GM21390 (cell line): ENCODE measurements at regions not wholly inside any gene's neighbourhood (a gene's known extent, or its start where the extent isn't known, plus 50 kb on each side); places are given as distances from the start of the nearest gene placed in this dataset.

Experiments
- ATAC-seq: cut with Tn5 transposase; IDR thresholded peaks from one replicate; pipeline ENCODE4 v1.9.1; 2021; ENCODE audit not compliant: unreplicated experiment

GRCh38 chr18:25962919-25963318 is 127.5 kb downstream of the SS18 start:
- no peak for ATAC-seq

- no peak for ATAC-seq
These were observed 128.2 kb downstream of the SS18 start for GRCh38 chr18:25962176-25962575.

- no peak for ATAC-seq
These were observed 133.4 kb downstream of the SS18 start for GRCh38 chr18:25957017-25957416.

- no peak for ATAC-seq
These were observed 137.3 kb downstream of the SS18 start for GRCh38 chr18:25953111-25953510.

GRCh38 chr18:25950321-25950720 is 140.1 kb downstream of the SS18 start:
- ATAC-seq = no peak

- no peak for ATAC-seq
These were observed 143.9 kb downstream of the SS18 start for GRCh38 chr18:25946540-25946939.

- ATAC-seq = no peak
These were observed 155.1 kb downstream of the SS18 start for GRCh38 chr18:25935356-25935755.

GRCh38 chr18:25931126-25931525 is 159.3 kb downstream of the SS18 start:
- ATAC-seq = no peak

GRCh38 chr18:25929787-25930186 is 160.6 kb downstream of the SS18 start:
- ATAC-seq = no peak

GRCh38 chr18:25927830-25928229 is 162.6 kb downstream of the SS18 start:
- no peak for ATAC-seq

- no peak for ATAC-seq
These were observed 167.2 kb downstream of the SS18 start for GRCh38 chr18:25923193-25923592.

GRCh38 chr18:25921677-25922421 is 168.6 kb downstream of the SS18 start:
- ATAC-seq = peak; percentile 88

GRCh38 chr18:25915907-25916306 is 174.5 kb downstream of the SS18 start:
- no peak for ATAC-seq

GRCh38 chr18:25898965-25899364 is 191.4 kb downstream of the SS18 start:
- no peak for ATAC-seq

- no peak for ATAC-seq
These were observed 193.5 kb downstream of the SS18 start for GRCh38 chr18:25896956-25897355.

GRCh38 chr18:25896178-25896780 is 194.1 kb downstream of the SS18 start:
- peak; percentile 86 for ATAC-seq

- peak; percentile 38 for ATAC-seq
These were observed 194.9 kb downstream of the SS18 start for GRCh38 chr18:25895518-25895917.

GRCh38 chr18:25886283-25886682 is 204.1 kb downstream of the SS18 start:
- no peak for ATAC-seq

- ATAC-seq = no peak
These were observed 207.3 kb downstream of the SS18 start for GRCh38 chr18:25883091-25883490.

GRCh38 chr18:25881149-25881548 is 209.3 kb downstream of the SS18 start:
- no peak for ATAC-seq

GRCh38 chr18:25880441-25880840 is 210.0 kb downstream of the SS18 start:
- ATAC-seq = no peak

- ATAC-seq = no peak
These were observed 214.0 kb downstream of the SS18 start for GRCh38 chr18:25876330-25876948.
